ENCODE measurements at regions not wholly inside any gene's neighbourhood (a gene's known extent, or its start where the extent isn't known, plus 50 kb on each side); places are given as distances from the start of the nearest gene placed in this dataset.

GRCh38 chr5:128708841-128709240, 170.8 kb upstream of the FBN2 start:
- POLR2A ChIA-PET = no interaction called here
- no peak overlapping the region for H3K27ac ChIP-seq (ENCODE audit: low read depth, low read length, poor library complexity, severe bottlenecking)
- H3K4me2 ChIP-seq (ENCODE audit: low read length) = no peak overlapping the region
- DNase-seq (ENCODE audit: low spot score) = no peak
- H3K9me2 ChIP-seq (ENCODE audit: insufficient read depth, low read length) = no peaks in the 10 kb centered on the region
- intact Hi-C loops (cut with micrococcal nuclease; ENCODE audit: unreplicated experiment) = no loop called here
- CTCF ChIA-PET (ENCODE audit: unreplicated experiment) = no interaction called here
- no peaks in the 10 kb centered on the region for H3K4me1 ChIP-seq (ENCODE audit: insufficient read depth, low read length, poor library complexity, severe bottlenecking)
- no peaks in the 10 kb centered on the region for H3K79me2 ChIP-seq (ENCODE audit: insufficient read depth, low read depth, low read length)
- TF ChIP-seq EZH2phosphoT487 (IDR thresholded peaks at IDR 0.05; ENCODE audit: borderline replicate concordance, low read depth, low read length) (no peak), CTCF (conservative IDR thresholded peaks at IDR 0.05; ENCODE audit: low read length) (no peak)
- H3K36me3 ChIP-seq (ENCODE audit: insufficient read depth, low read length) = no peaks in the 10 kb centered on the region
- BruUV-seq (replicated peaks) = no TSS peak
- H3K9me3 ChIP-seq (ENCODE audit: low read length) = no peaks in the 10 kb centered on the region
- no peak overlapping the region for H2AFZ ChIP-seq (ENCODE audit: low read length)
- no peak overlapping the region for H3K4me3 ChIP-seq (ENCODE audit: low read depth, low read length, poor library complexity, severe bottlenecking)
- H4K20me1 ChIP-seq (ENCODE audit: insufficient read depth, low read length) = no peaks in the 10 kb centered on the region

- H3K4me1 ChIP-seq (ENCODE audit: insufficient read depth, low read length, poor library complexity, severe bottlenecking) = no peaks in the 10 kb centered on the region
- H3K9me2 ChIP-seq (ENCODE audit: insufficient read depth, low read length) = no peaks in the 10 kb centered on the region
- POLR2A ChIA-PET = no interaction called here
- no peak overlapping the region for H3K27ac ChIP-seq (ENCODE audit: low read depth, low read length, poor library complexity, severe bottlenecking)
- no peak overlapping the region for H2AFZ ChIP-seq (ENCODE audit: low read length)
- H3K4me2 ChIP-seq (ENCODE audit: low read length) = no peak overlapping the region
- no peaks in the 10 kb centered on the region for H3K9me3 ChIP-seq (ENCODE audit: low read length)
- H4K20me1 ChIP-seq (ENCODE audit: insufficient read depth, low read length) = no peaks in the 10 kb centered on the region
- intact Hi-C loops (cut with micrococcal nuclease; ENCODE audit: unreplicated experiment) = no loop called here
- no peaks in the 10 kb centered on the region for H3K36me3 ChIP-seq (ENCODE audit: insufficient read depth, low read length)
- no TSS peak for BruUV-seq (replicated peaks)
- no peaks in the 10 kb centered on the region for H3K79me2 ChIP-seq (ENCODE audit: insufficient read depth, low read depth, low read length)
- CTCF ChIA-PET (ENCODE audit: unreplicated experiment) = no interaction called here
- no peak for TF ChIP-seq CTCF (conservative IDR thresholded peaks at IDR 0.05; ENCODE audit: low read length)
- no peak for TF ChIP-seq EZH2phosphoT487 (IDR thresholded peaks at IDR 0.05; ENCODE audit: borderline replicate concordance, low read depth, low read length)
- H3K4me3 ChIP-seq (ENCODE audit: low read depth, low read length, poor library complexity, severe bottlenecking) = no peak overlapping the region
- no peak for DNase-seq (ENCODE audit: low spot score)
Measured at GRCh38 chr5:128711216-128711615, 173.2 kb upstream of the FBN2 start.

- BruUV-seq (replicated peaks) = no TSS peak
- intact Hi-C loops (cut with micrococcal nuclease; ENCODE audit: unreplicated experiment) = no loop called here
- Histone ChIP-seq H3K79me2 (ENCODE audit: insufficient read depth, low read depth, low read length) (no peaks in the 10 kb centered on the region), H3K27ac (ENCODE audit: low read depth, low read length, poor library complexity, severe bottlenecking) (no peak overlapping the region), H3K4me2 (ENCODE audit: low read length) (no peak overlapping the region), H3K36me3 (ENCODE audit: insufficient read depth, low read length) (no peaks in the 10 kb centered on the region), H3K4me3 (ENCODE audit: low read depth, low read length, poor library complexity, severe bottlenecking) (no peak overlapping the region), H3K9me2 (ENCODE audit: insufficient read depth, low read length) (no peaks in the 10 kb centered on the region), H4K20me1 (ENCODE audit: insufficient read depth, low read length) (no peaks in the 10 kb centered on the region), H2AFZ (ENCODE audit: low read length) (no peak overlapping the region), H3K4me1 (ENCODE audit: insufficient read depth, low read length, poor library complexity, severe bottlenecking) (no peaks in the 10 kb centered on the region), H3K9me3 (ENCODE audit: low read length) (no peaks in the 10 kb centered on the region)
- TF ChIP-seq EZH2phosphoT487 (IDR thresholded peaks at IDR 0.05; ENCODE audit: borderline replicate concordance, low read depth, low read length) (no peak), CTCF (conservative IDR thresholded peaks at IDR 0.05; ENCODE audit: low read length) (no peak)
- DNase-seq (ENCODE audit: low spot score) = no peak
- ChIA-PET POLR2A (no interaction called here), CTCF (ENCODE audit: unreplicated experiment) (no interaction called here)
Measured at GRCh38 chr5:128714551-128714950, 176.5 kb upstream of the FBN2 start.
